Hepatic stellate cell (primary cell): ENCODE measurements at regions not wholly inside any gene's neighbourhood (a gene's known extent, or its start where the extent isn't known, plus 50 kb on each side); places are given as distances from the start of the nearest gene placed in this dataset.
"Not testable (repeated sequence)": the region's sequence is repeated elsewhere in the genome, so short reads cannot be mapped to it uniquely, and the experiment has no call there.

Experiments
- DNase-seq: peaks from one replicate; pipeline ENCODE4 v3.0.0; 2011; ENCODE audit warnings: low spot score

DNA sequence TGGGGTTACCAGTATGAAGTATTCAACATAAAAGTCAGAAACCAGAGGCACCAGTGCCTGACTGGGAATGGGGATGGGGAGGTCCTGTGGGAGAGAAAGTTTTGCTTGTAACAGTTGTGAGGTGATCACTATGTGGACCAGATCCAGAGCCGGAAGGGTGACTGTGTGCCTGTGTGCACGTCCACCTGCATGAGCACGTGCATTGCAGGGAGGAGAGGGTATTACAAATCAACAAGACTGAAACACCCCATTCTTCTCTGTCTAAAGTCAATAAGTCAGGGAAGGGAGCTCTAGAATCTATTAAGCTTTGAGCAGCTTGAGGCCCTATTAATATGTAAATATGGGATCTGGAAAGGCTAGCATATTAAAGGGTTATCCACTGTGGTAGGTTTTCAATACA is 241.0 kb upstream of the ACVR2A start:
- no peak for DNase-seq

DNA sequence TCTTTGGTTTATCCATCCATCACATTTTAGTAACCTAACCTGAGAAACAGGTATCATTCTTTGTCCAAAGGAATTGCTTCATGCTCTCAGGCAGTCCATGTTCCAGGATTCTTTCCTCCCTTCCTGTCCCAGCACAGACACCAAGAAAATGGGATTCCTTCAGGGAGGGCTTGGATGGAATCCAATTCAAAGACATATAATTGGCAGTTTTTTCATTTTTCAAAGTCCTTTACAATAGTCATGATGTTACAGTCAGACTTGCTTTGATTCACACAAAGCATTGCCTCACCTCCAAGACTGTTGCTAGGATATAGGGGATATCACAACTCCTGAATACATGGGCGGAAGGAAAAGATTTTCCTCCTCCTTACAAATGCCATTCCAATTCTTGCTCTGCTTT is 241.4 kb upstream of the ACVR2A start:
- no peak for DNase-seq

DNA sequence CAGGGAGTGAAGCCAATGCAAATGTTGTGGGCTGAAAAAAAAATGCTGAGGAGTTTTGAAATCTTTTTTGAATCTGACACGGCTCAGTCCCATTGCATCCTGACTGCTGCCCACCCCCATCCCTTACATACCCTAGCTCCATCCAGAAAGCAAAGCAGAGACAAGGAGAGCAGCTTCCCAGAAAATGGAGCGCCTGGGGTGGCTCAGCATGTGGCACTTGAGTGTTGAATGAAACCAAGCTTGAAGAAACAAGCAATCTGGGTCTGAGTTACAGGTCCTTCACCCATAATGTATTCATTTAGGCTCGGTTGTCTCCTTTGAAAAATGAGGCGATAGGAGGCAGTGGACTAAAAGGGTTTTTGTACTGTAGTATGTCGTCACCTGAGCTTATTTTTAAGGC is 244.2 kb upstream of the ACVR2A start:
- no peak for DNase-seq

DNA sequence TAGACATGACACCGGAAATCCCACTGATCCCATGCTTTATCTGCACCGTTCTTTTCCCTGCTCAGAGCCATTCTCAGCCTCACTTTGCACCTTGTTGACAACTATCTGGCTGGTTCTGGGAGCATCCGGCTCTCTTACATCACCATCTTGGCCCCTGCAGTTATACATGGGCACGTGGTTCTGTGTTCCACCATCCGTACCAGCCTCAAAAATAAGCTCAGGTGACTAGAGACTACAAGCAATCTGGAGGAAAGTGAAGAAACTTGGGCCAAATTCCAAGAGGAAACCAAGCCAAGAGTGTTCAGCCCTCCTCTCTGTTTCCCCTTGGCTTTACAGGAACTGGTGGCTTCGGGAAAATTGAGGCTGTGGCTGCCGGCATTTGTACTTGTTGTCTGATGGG is 244.6 kb upstream of the ACVR2A start:
- DNase-seq = no peak

GRCh38 chr2:147595200-147595599 is 249.6 kb upstream of the ACVR2A start:
- no peak for DNase-seq

DNA sequence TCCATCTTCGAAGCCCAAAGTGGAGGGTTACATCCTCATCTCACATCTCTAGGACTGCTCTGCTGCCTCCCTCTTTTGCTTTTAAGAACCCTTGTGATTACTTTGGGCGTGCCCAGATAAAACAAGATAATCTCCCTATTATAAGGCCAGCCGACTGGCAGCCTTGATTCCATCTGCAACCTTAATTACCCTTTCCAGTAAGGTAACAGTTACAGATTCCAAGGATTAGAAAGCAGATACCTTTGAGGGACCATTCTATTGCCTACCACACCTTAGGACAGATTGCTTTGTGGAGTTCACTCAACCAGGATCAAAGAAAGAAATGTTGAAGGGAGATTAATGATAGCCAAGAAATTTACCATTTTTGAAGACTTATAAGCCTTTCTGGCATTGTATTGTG is 250.8 kb upstream of the ACVR2A start:
- DNase-seq = no peak

- not testable (repeated sequence) for DNase-seq
Measured at GRCh38 chr2:147592784-147593183, 252.0 kb upstream of the ACVR2A start.

- DNase-seq = no peak
Measured at GRCh38 chr2:147589127-147589526, 255.7 kb upstream of the ACVR2A start.

- no peak for DNase-seq
Measured at GRCh38 chr2:147588191-147588590, 256.6 kb upstream of the ACVR2A start.

DNA sequence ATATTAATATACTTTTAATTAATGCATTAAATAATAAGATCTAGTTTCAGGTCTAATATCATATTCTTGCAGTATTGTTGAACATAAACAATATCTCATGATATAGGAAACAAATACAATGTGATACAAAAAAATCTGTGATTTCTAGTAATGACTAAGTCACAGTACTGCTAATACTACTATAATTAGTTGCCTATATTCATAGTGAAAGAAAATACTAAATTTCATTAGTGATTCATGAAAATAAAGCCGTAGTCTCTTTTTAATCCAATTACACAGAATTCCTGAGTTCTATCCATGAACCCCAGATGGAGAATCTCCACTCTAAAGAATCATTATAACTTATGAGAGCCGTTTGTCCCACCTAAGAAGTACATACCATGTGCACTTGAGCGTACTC is 266.3 kb upstream of the ACVR2A start:
- DNase-seq = no peak

DNA sequence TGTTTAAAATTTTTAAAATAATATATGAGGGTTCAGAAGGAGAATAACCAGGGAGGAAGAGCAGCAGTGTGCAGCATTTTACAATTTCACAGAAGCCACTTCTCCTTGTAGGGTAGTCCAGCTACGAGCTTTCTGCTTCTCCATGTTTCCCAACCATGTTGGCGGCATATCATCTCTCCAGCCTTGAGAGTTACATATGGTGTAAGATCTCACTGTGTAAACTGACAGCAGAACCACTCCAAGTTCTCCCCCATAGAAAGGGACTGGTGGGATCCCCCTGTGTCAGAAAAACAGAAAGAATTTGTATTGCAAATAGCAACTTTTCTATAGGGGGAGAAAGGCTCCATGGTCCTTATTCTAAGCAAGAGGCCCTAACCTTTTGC is 266.8 kb upstream of the ACVR2A start:
- no peak for DNase-seq

DNA sequence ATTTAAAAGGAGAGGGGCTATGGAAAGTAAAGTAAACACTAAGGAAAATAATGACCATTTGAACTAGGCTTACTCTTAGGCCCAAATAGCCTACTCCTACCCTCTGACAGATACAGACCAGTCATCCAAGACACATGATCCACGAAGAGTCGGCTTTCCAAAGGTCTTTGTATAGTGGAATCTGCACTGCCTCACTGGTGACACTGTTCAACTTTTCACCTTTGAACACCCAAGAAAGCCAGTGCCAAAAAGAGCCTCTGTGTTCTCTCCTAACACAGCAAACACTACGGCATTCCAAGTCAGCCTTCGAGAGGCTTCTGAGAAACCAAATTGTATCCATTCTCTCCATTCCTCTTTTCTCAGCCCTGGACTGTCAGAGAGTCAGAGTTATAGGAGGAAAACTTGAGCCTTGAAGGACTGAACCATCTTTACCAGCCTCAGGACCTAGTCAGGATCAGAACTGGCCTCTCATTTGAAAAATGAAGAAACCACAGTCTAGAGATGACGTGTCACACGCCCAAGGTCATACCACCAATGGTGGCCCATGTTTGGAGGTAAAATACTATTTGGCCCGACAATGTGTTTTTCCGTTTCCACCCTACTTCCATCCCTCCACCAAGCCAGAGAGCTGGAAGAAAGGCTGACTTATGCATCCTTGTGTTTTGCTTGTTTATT is 267.4 kb upstream of the ACVR2A start:
- DNase-seq = no peak

GRCh38 chr2:147575106-147575505 is 269.7 kb upstream of the ACVR2A start:
- no peak for DNase-seq

DNA sequence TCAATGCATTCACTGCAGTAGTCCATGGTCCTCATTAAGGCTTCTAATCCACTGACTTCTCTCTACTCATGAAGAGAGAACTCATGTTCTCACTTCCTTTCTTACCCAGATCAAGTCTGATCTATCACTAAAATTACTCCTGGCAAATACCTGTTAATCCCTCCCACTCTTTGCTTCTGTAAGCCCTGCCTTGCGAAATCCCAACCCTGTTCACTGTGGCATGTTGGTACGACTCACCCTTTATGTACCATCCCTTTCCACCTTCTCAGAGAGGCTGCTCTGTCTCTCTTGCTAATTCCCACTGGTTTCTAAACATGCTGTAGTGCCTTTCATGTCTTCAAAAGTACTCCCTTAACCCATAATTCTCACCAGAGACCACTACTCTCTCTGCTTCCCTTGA is 272.2 kb upstream of the ACVR2A start:
- DNase-seq = no peak

GRCh38 chr2:147569426-147569825 is 275.4 kb upstream of the ACVR2A start:
- DNase-seq = no peak

DNA sequence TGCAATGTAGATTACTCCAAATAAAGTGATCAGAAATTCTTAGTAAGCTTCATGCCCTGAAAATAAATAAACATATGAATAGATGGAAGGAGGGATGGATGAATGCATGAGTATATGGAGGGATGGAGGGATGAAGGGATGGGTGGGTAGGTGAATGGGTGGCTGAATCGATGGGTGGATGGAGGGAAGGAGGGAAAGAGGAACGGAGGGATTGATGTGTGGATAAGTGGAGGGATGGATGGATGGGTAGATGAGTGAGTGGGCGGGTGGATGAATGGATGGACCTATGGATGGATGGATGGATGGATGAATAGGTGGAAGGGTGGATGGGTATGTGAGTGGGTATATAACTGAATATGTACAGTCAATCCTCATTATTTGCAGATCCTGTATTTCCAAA is 276.7 kb upstream of the ACVR2A start:
- DNase-seq = no peak

DNA sequence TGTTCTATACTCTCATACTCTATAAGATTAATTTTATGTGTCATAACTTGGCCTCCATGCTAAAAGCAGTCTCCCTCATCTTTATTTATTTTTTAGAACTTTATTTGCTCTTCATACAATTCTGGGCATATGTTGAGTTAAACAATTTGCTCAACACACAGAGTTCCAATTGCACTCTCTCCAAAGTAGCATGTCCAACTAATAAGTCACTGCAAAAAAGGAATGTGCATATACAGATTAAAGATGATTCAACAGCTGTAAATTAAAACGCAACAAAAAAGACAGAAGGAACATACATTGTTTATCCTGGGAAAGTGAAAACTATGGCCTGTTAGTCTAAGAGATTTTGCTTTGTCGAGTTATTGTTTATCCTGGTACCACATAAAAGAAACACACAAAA is 277.7 kb upstream of the ACVR2A start:
- no peak for DNase-seq

DNA sequence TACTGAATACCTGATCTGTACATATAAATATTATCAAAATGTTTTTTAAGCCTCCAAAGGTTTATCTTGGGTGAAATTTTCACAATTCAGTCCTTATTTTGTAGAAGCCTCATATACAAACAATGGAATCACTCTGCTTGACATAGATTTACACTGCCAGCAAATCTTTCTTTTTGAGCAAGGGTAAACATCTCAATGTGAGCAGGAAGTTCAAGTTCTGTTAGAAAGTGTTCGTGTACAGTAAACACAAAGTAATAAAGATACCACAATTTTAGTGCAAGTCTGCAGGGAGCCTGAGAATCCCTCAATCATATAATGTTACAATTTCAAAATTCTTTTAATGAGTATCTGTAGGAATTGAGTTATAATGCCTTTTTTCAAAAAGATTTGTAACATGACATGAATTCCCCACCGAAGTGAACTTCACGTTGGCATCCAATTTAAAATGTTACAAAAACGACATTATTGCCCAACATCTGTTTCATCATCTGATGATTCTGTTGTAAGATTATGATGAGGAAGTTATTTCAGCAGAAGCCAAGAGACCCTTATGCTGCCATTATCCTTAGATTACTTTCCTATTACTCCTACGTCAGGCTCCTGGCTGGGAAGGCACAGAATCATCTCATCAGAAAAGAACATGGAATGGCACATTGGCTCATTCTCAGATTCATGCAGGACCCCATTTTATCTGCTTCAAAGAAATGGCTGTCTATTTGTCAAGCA is 283.9 kb upstream of the ACVR2A start:
- DNase-seq = no peak

DNA sequence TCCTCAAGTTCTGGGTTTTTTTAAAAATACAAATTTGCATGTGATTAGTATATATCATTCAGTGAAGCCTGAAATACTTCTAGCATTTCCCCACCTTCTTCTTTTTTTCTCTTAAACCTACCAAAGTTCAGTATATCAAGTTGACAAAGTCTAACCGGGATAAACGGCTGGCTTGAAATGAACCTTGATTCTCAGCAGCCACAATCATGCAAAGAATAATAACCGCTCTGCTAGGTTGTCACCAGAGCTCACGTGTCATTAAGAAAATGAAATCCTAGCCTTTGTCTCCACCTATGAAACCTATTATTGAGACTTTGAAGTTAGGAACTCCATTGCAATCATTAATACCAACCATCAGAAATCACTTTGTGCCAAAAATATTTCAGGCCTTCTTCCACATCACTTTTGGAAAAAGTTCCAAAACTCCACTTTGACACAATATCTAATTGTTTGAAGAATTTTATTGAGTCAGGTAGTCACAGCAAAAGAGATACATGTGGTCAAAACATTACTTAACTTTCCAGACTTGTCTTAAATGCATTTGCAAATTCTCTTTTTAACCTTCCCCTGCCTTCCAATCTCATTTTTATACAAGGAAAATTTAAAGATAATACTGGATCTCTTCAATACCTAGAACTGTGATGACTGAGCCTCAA is 285.6 kb upstream of the ACVR2A start:
- DNase-seq = no peak

GRCh38 chr2:147558620-147559019 is 286.2 kb upstream of the ACVR2A start:
- no peak for DNase-seq

GRCh38 chr2:147554521-147555107 is 290.2 kb upstream of the ACVR2A start:
- DNase-seq = no peak

- no peak for DNase-seq
Measured at GRCh38 chr2:147553775-147554271, 291.0 kb upstream of the ACVR2A start.
